Heart left ventricle (tissue), 13 donors: ENCODE measurements at regions not wholly inside any gene's neighbourhood (a gene's known extent, or its start where the extent isn't known, plus 50 kb on each side); places are given as distances from the start of the nearest gene placed in this dataset.

Source experiments
- CTCF ChIP-seq, 12 donors: fragments of 200-600 bp; sonication (generic) in 4 of 12; IDR thresholded peaks; one replicate each; pipeline versions ENCODE4 v1.5.0 to v1.8.0; 2018 to 2022; ENCODE audit warnings: antibody characterized with exemption in 12 of 12, mild to moderate bottlenecking in 5 of 12
- POLR2A ChIP-seq, 2 donors: fragments of 450-650 bp; IDR thresholded peaks; one replicate each; pipeline ENCODE4 v1.6.1; 2017; ENCODE audit warnings: antibody characterized with exemption in 2 of 2, mild to moderate bottlenecking in 2 of 2, moderate library complexity in 2 of 2
- donor health status: ischemic (EF 13 %, LVEDD 7.1; RV severe dilation, severe dysfunction).
- donor health status: DM: no; HTN: yes; CAD: no.
- donor health status: DM: no; HTN: no; CAD: no.
- donor health status: ischemic (EF 25% LVEDD 6.9; RV normal size, moderate dysfunction).
- donor health status: ischemic (EF 25% LVEDD 5.7; RV mildly dilated, moderate dysfunction).
- donor health status: ischemic (EF 35%, LVEDD 5.7; RV mildly dilated, moderate dysfunction).
- donor health status: nonischemic (EF 11% LVEDD 7.7; RV severe dilation, severe dysfunction).
- donor health status: DM: yes; HTN: yes; CAD: no.
- donor health status: PGD.
- donor health status: ischemic (EF 29% LVEDD 5.4; RV normal size, mild dysfunction).
- donor health status: nonischemic (EF 23%, LVEDD 6.1; RV moderate dilation, normal function).

- TF ChIP-seq POLR2A (IDR thresholded peaks at IDR 0.05) (no peak), CTCF (IDR thresholded peaks at IDR 0.05) (no peak)
These were observed 1058.1 kb downstream of the RAPGEF2 start for GRCh38 chr4:160161026-160161425.
